ENCODE measurements at regions not wholly inside any gene's neighbourhood (a gene's known extent, or its start where the extent isn't known, plus 50 kb on each side); places are given as distances from the start of the nearest gene placed in this dataset.

DNA sequence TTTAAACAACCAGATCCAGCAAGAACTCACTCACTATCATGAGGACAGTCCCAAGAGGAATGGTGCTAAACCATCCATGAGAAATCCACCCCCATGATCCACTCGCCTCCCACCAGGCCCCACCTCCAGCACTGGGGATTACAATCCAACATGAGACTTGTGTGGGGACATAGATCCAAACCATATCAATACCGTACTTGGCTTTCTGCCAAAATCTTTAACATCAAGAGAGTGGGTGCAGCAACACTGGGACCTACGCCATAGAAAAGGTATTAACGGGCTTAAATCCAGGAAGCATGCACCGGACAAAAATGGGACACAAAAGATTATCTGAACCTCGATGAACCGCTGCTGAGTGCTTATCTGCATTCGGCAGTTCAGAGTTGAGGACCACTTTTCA is 322.3 kb upstream of the ARID1B start:
- TF ChIP-seq, protein P1, sequence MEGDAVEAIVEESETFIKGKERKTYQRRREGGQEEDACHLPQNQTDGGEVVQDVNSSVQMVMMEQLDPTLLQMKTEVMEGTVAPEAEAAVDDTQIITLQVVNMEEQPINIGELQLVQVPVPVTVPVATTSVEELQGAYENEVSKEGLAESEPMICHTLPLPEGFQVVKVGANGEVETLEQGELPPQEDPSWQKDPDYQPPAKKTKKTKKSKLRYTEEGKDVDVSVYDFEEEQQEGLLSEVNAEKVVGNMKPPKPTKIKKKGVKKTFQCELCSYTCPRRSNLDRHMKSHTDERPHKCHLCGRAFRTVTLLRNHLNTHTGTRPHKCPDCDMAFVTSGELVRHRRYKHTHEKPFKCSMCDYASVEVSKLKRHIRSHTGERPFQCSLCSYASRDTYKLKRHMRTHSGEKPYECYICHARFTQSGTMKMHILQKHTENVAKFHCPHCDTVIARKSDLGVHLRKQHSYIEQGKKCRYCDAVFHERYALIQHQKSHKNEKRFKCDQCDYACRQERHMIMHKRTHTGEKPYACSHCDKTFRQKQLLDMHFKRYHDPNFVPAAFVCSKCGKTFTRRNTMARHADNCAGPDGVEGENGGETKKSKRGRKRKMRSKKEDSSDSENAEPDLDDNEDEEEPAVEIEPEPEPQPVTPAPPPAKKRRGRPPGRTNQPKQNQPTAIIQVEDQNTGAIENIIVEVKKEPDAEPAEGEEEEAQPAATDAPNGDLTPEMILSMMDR (IDR thresholded peaks at IDR 0.05), result no peak
- TF ChIP-seq POLR2A (IDR thresholded peaks at IDR 0.05) (no peak), POLR2AphosphoS5 (IDR thresholded peaks at IDR 0.05) (no peak)

Measured in prostate gland (tissue), 2 donors.